ENCODE measurements at regions not wholly inside any gene's neighbourhood (a gene's known extent, or its start where the extent isn't known, plus 50 kb on each side); places are given as distances from the start of the nearest gene placed in this dataset.
"Not testable (repeated sequence)": the region's sequence is repeated elsewhere in the genome, so short reads cannot be mapped to it uniquely, and the experiment has no call there.

GRCh38 chr4:23422878-23423277 lies 467.0 kb downstream of the PPARGC1A start:
- H3K9me2 ChIP-seq (replicated peaks; ENCODE audit: low read depth, low read length) = no peaks in the 10 kb centered on the region
- H3K36me3 ChIP-seq (ENCODE audit: insufficient read depth, low read length) = no peaks in the 10 kb centered on the region
- H3K4me3 ChIP-seq (ENCODE audit: low read length, poor library complexity, severe bottlenecking) = no peak overlapping the region
- no peak overlapping the region for H3K9ac ChIP-seq (ENCODE audit: low read depth, low read length, poor library complexity, severe bottlenecking)
- no peaks in the 10 kb centered on the region for H3F3A ChIP-seq (ENCODE audit: low read depth)
- H3K9me3 ChIP-seq (ENCODE audit: insufficient read depth, low read depth, low read length) = no peaks in the 10 kb centered on the region
- no peak overlapping the region for H3K4me2 ChIP-seq (ENCODE audit: low read depth, low read length, poor library complexity, severe bottlenecking)
- H3K4me1 ChIP-seq (ENCODE audit: insufficient read depth, low read length, poor library complexity, severe bottlenecking) = no peaks in the 10 kb centered on the region
- TF ChIP-seq CTCF (conservative IDR thresholded peaks at IDR 0.05; ENCODE audit: low read length) (no peak), EZH2phosphoT487 (IDR thresholded peaks at IDR 0.05; ENCODE audit: borderline replicate concordance) (no peak)
- H4K20me1 ChIP-seq (ENCODE audit: insufficient read depth, low read length, poor library complexity, severe bottlenecking) = no peaks in the 10 kb centered on the region
- H2AFZ ChIP-seq (ENCODE audit: low read length) = no peak overlapping the region
- no peaks in the 10 kb centered on the region for H3K27me3 ChIP-seq (ENCODE audit: insufficient read depth, low read length, poor library complexity, severe bottlenecking)
- H3K79me2 ChIP-seq (ENCODE audit: insufficient read depth, low read length) = no peaks in the 10 kb centered on the region

GRCh38 chr4:23413631-23414030 lies 476.2 kb downstream of the PPARGC1A start:
- H3K4me2 ChIP-seq (ENCODE audit: low read depth, low read length, poor library complexity, severe bottlenecking) = no peak overlapping the region
- H4K20me1 ChIP-seq (ENCODE audit: insufficient read depth, low read length, poor library complexity, severe bottlenecking) = no peaks in the 10 kb centered on the region
- no peaks in the 10 kb centered on the region for H3K36me3 ChIP-seq (ENCODE audit: insufficient read depth, low read length)
- H3K79me2 ChIP-seq (ENCODE audit: insufficient read depth, low read length) = no peaks in the 10 kb centered on the region
- H3K9me3 ChIP-seq (ENCODE audit: insufficient read depth, low read depth, low read length) = no peaks in the 10 kb centered on the region
- no peak for TF ChIP-seq EZH2phosphoT487 (IDR thresholded peaks at IDR 0.05; ENCODE audit: borderline replicate concordance)
- TF ChIP-seq CTCF (conservative IDR thresholded peaks at IDR 0.05; ENCODE audit: low read length) = no peak
- no peak overlapping the region for H3K4me3 ChIP-seq (ENCODE audit: low read length, poor library complexity, severe bottlenecking)
- H3K4me1 ChIP-seq (ENCODE audit: insufficient read depth, low read length, poor library complexity, severe bottlenecking) = no peaks in the 10 kb centered on the region
- H3K9me2 ChIP-seq (replicated peaks; ENCODE audit: low read depth, low read length) = no peaks in the 10 kb centered on the region
- no peak overlapping the region for H2AFZ ChIP-seq (ENCODE audit: low read length)
- H3K27me3 ChIP-seq (ENCODE audit: insufficient read depth, low read length, poor library complexity, severe bottlenecking) = no peaks in the 10 kb centered on the region
- H3F3A ChIP-seq (ENCODE audit: low read depth) = no peaks in the 10 kb centered on the region
- no peak overlapping the region for H3K9ac ChIP-seq (ENCODE audit: low read depth, low read length, poor library complexity, severe bottlenecking)

GRCh38 chr4:23412701-23413100 lies 477.1 kb downstream of the PPARGC1A start:
- Histone ChIP-seq H3K9ac (ENCODE audit: low read depth, low read length, poor library complexity, severe bottlenecking) (no peak overlapping the region), H4K20me1 (ENCODE audit: insufficient read depth, low read length, poor library complexity, severe bottlenecking) (no peaks in the 10 kb centered on the region), H3K4me2 (ENCODE audit: low read depth, low read length, poor library complexity, severe bottlenecking) (no peak overlapping the region), H3K79me2 (ENCODE audit: insufficient read depth, low read length) (no peaks in the 10 kb centered on the region), H3K27me3 (ENCODE audit: insufficient read depth, low read length, poor library complexity, severe bottlenecking) (no peaks in the 10 kb centered on the region), H3F3A (ENCODE audit: low read depth) (no peaks in the 10 kb centered on the region), H3K36me3 (ENCODE audit: insufficient read depth, low read length) (no peaks in the 10 kb centered on the region), H3K9me3 (ENCODE audit: insufficient read depth, low read depth, low read length) (no peaks in the 10 kb centered on the region), H3K9me2 (replicated peaks; ENCODE audit: low read depth, low read length) (no peaks in the 10 kb centered on the region), H3K4me3 (ENCODE audit: low read length, poor library complexity, severe bottlenecking) (no peak overlapping the region), H2AFZ (ENCODE audit: low read length) (no peak overlapping the region), H3K4me1 (ENCODE audit: insufficient read depth, low read length, poor library complexity, severe bottlenecking) (no peaks in the 10 kb centered on the region)
- no peak for TF ChIP-seq CTCF (conservative IDR thresholded peaks at IDR 0.05; ENCODE audit: low read length)
- no peak for TF ChIP-seq EZH2phosphoT487 (IDR thresholded peaks at IDR 0.05; ENCODE audit: borderline replicate concordance)

GRCh38 chr4:23408913-23409312 lies 480.9 kb downstream of the PPARGC1A start:
- not testable (repeated sequence) for H3K9me3 ChIP-seq (ENCODE audit: insufficient read depth, low read depth, low read length)

More at GRCh38 chr4:23408913-23409312, 480.9 kb downstream of the PPARGC1A start:
- not testable (repeated sequence) for H3K9ac ChIP-seq (ENCODE audit: low read depth, low read length, poor library complexity, severe bottlenecking); H3K4me2 ChIP-seq (ENCODE audit: low read depth, low read length, poor library complexity, severe bottlenecking); H3K36me3 ChIP-seq (ENCODE audit: insufficient read depth, low read length); H3K4me3 ChIP-seq (ENCODE audit: low read length, poor library complexity, severe bottlenecking); H3K4me1 ChIP-seq (ENCODE audit: insufficient read depth, low read length, poor library complexity, severe bottlenecking); H2AFZ ChIP-seq (ENCODE audit: low read length); H3K79me2 ChIP-seq (ENCODE audit: insufficient read depth, low read length); H4K20me1 ChIP-seq (ENCODE audit: insufficient read depth, low read length, poor library complexity, severe bottlenecking); H3F3A ChIP-seq (ENCODE audit: low read depth); H3K9me2 ChIP-seq (replicated peaks; ENCODE audit: low read depth, low read length); H3K27me3 ChIP-seq (ENCODE audit: insufficient read depth, low read length, poor library complexity, severe bottlenecking)
